Fibroblast of mammary gland (primary cell): ENCODE measurements at regions not wholly inside any gene's neighbourhood (a gene's known extent, or its start where the extent isn't known, plus 50 kb on each side); places are given as distances from the start of the nearest gene placed in this dataset.

Experiments used
- DNase-seq: peaks from one replicate; pipeline ENCODE4 v3.0.0-alpha.2; 2010; ENCODE audit warnings: low read depth
- H3K4me3 ChIP-seq: 2 replicates; pipeline ENCODE4 v1.5.1; 2011; ENCODE audit warnings: low read depth, mild to moderate bottlenecking, low read length, moderate library complexity; ENCODE audit not compliant: control insufficient read depth
- TF ChIP-seq, protein P1 (sequence below): conservative IDR thresholded peaks from 2 replicates; pipeline ENCODE4 v1.5.1; 2011; ENCODE audit warnings: low read depth, low read length, inconsistent platforms; ENCODE audit not compliant: control insufficient read depth, insufficient read depth

DNA sequence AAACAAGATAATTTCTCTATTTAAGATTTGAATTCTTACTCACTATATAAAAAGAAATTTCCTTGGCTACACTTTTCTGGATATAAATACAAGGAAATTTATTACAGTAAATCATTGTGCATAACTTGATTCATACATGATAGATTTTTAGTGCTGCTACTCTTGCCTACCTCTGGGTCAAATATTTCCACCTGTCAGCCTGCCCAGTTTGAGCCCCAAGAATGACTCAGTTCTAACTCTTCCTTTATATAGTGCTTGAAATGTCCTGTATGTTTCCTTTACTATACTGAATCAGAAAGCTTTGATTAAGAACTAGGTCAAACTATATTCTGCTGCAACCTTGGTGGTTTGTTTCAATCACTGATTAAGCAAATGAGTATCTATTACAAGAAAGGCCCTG, 147.4 kb upstream of the FTMT start:
- H3K4me3 ChIP-seq: no peak overlapping the region
- DNase-seq: no peak
- TF ChIP-seq, protein P1, sequence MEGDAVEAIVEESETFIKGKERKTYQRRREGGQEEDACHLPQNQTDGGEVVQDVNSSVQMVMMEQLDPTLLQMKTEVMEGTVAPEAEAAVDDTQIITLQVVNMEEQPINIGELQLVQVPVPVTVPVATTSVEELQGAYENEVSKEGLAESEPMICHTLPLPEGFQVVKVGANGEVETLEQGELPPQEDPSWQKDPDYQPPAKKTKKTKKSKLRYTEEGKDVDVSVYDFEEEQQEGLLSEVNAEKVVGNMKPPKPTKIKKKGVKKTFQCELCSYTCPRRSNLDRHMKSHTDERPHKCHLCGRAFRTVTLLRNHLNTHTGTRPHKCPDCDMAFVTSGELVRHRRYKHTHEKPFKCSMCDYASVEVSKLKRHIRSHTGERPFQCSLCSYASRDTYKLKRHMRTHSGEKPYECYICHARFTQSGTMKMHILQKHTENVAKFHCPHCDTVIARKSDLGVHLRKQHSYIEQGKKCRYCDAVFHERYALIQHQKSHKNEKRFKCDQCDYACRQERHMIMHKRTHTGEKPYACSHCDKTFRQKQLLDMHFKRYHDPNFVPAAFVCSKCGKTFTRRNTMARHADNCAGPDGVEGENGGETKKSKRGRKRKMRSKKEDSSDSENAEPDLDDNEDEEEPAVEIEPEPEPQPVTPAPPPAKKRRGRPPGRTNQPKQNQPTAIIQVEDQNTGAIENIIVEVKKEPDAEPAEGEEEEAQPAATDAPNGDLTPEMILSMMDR: no peak

DNA sequence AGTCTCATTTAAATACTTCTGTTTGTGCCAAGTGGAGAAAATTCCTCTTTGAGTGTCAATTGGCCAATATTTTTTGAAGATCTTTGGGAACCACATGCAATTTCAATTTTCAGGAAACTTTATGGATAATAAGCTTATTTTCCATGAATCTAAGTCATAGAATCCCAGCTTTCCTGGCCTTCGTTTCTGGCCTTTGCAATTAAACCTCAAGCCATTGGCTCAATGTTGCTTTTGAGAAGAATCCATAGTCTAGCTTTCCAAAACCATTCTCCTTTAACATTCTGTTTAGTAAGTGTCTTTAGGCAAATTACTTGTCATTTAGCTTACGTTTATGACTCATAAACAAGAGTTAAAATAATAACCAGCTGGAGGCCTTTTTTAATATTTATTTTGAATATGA, 145.0 kb upstream of the FTMT start:
- no peak for DNase-seq
- H3K4me3 ChIP-seq: no peak overlapping the region
- TF ChIP-seq, protein P1: no peak

- DNase-seq: no peak
- no peak overlapping the region for H3K4me3 ChIP-seq
- TF ChIP-seq, protein P1: no peak
These were observed 144.5 kb upstream of the FTMT start for GRCh38 chr5:121707178-121707577.

- H3K4me3 ChIP-seq: no peak overlapping the region
- TF ChIP-seq, protein P1: no peak
- no peak for DNase-seq
These were observed 140.3 kb upstream of the FTMT start for GRCh38 chr5:121711416-121711815.

DNA sequence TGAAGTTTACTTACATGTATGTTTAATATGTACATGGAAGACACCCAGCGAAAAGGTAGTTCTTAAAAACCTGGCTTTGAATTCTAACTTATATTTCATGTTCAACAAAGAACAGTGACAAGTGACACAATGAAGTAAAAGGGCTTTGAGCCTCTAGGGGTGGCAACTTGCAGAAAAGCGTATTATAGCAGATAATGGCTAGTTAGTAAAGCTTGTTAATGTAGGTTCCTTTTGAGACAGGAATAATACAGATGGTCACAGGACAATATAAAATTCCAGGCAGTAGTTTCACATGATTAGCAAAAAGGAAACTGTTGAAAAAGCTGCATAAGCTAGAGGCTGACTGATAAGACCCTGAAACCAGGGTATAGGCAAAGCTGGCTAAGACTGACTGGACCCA, 132.4 kb upstream of the FTMT start:
- TF ChIP-seq, protein P1: no peak
- DNase-seq: no peak

GRCh38 chr5:121725450-121725849, 126.2 kb upstream of the FTMT start:
- TF ChIP-seq, protein P1: no peak

More for the DNA sequence above, 132.4 kb upstream of the FTMT start:
- no peak overlapping the region for H3K4me3 ChIP-seq

GRCh38 chr5:121726991-121727390, 124.7 kb upstream of the FTMT start:
- H3K4me3 ChIP-seq: no peak overlapping the region
- TF ChIP-seq, protein P1: no peak
- DNase-seq: no peak

More at GRCh38 chr5:121725450-121725849, 126.2 kb upstream of the FTMT start:
- no peak overlapping the region for H3K4me3 ChIP-seq
- no peak for DNase-seq
